ENCODE measurements at regions not wholly inside any gene's neighbourhood (a gene's known extent, or its start where the extent isn't known, plus 50 kb on each side); places are given as distances from the start of the nearest gene placed in this dataset.

GRCh38 chr4:147303873-147304229 lies 177.0 kb upstream of the EDNRA start:
- TF ChIP-seq CTCF (IDR thresholded peaks at IDR 0.05; ENCODE audit: insufficient read depth, low read length), result no peak
- no peak for TF ChIP-seq POLR2AphosphoS5 (IDR thresholded peaks at IDR 0.05; ENCODE audit: low read depth)
- TF ChIP-seq REST (IDR thresholded peaks at IDR 0.05; ENCODE audit: insufficient replicate concordance, low read depth), result no peak
- TF ChIP-seq SPI1 (IDR thresholded peaks at IDR 0.05; ENCODE audit: borderline replicate concordance, low read depth), result no peak
